Ishikawa (cell line): ENCODE measurements at regions not wholly inside any gene's neighbourhood (a gene's known extent, or its start where the extent isn't known, plus 50 kb on each side); places are given as distances from the start of the nearest gene placed in this dataset.

Source experiments
- CEBPB ChIP-seq: IDR thresholded peaks from 2 replicates; pipeline ENCODE4 v1.6.1; 2012
- CREB1 ChIP-seq: IDR thresholded peaks from 2 replicates; pipeline ENCODE4 v1.6.1; 2012; ENCODE audit warnings: low read depth
- EGR1 ChIP-seq: IDR thresholded peaks from 2 replicates; pipeline ENCODE4 v1.6.1; 2012
- EP300 ChIP-seq: IDR thresholded peaks from 2 replicates; pipeline ENCODE4 v1.6.1; 2012; ENCODE audit warnings: borderline replicate concordance
- FOXM1 ChIP-seq: IDR thresholded peaks from 2 replicates; pipeline ENCODE4 v1.6.1; 2012; ENCODE audit warnings: low read depth, borderline replicate concordance
- NFIC ChIP-seq: IDR thresholded peaks from 2 replicates; pipeline ENCODE4 v1.6.1; 2012
- RAD21 ChIP-seq: IDR thresholded peaks from 2 replicates; pipeline ENCODE4 v1.6.1; 2012; ENCODE audit warnings: low read depth
- REST ChIP-seq: IDR thresholded peaks from 2 replicates; pipeline ENCODE4 v1.6.1; 2012; ENCODE audit warnings: low read depth, mild to moderate bottlenecking
- TAF1 ChIP-seq: IDR thresholded peaks from 2 replicates; pipeline ENCODE4 v1.6.1; 2012; ENCODE audit warnings: low read depth, mild to moderate bottlenecking
- TEAD4 ChIP-seq: IDR thresholded peaks from 2 replicates; pipeline ENCODE4 v1.6.1; 2012
- USF1 ChIP-seq: IDR thresholded peaks from 2 replicates; pipeline ENCODE4 v1.6.1; 2012
- YY1 ChIP-seq: IDR thresholded peaks from 2 replicates; pipeline ENCODE4 v1.6.1; 2012; ENCODE audit warnings: low read depth
- ZBTB7A ChIP-seq: IDR thresholded peaks from 2 replicates; pipeline ENCODE4 v1.6.1; 2012; ENCODE audit warnings: low read depth
- TF ChIP-seq, protein P1 (sequence below): IDR thresholded peaks from 2 replicates; pipeline ENCODE4 v1.6.1; 2012

- TF ChIP-seq REST: no peak
- TF ChIP-seq RAD21: no peak
- no peak for TF ChIP-seq EP300
- TF ChIP-seq, protein P1, sequence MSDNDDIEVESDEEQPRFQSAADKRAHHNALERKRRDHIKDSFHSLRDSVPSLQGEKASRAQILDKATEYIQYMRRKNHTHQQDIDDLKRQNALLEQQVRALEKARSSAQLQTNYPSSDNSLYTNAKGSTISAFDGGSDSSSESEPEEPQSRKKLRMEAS: no peak
- TF ChIP-seq USF1: no peak
- no peak for TF ChIP-seq NFIC
- TF ChIP-seq CREB1: no peak
- TF ChIP-seq ZBTB7A: no peak
- TF ChIP-seq TAF1: no peak
- no peak for TF ChIP-seq YY1
- no peak for TF ChIP-seq EGR1
- no peak for TF ChIP-seq FOXM1
- TF ChIP-seq CEBPB: no peak
- TF ChIP-seq TEAD4: no peak
Observed at GRCh38 chr18:52280702-52281101, 59.3 kb upstream of the DCC start.
